Natural killer cell (primary cell): ENCODE measurements at regions not wholly inside any gene's neighbourhood (a gene's known extent, or its start where the extent isn't known, plus 50 kb on each side); places are given as distances from the start of the nearest gene placed in this dataset.

Experiments
- ATAC-seq, 3 donors: fragments of 150-1000 bp in 2 of 3; fragments of 200-7000 bp in 1 of 3; cut with Tn5 transposase; 1 replicate in 1 of 3; 2 replicates in 2 of 3; pipeline ENCODE4 v1.10.0; 2021; ENCODE audit warnings: mild to moderate bottlenecking in 2 of 3, moderate library complexity in 2 of 3
- DNase-seq, 2 donors: peaks; one replicate each; pipeline versions ENCODE4 v3.0.0 to v3.0.0-alpha.2; 2013 to 2021; ENCODE audit warnings: mixed read lengths in 1 of 2
- H3K27ac ChIP-seq: one replicate; pipeline ENCODE4 v1.5.1; 2013; ENCODE audit warnings: mild to moderate bottlenecking, low read length
- H3K27me3 ChIP-seq: one replicate; pipeline ENCODE4 v1.6.1; 2013; ENCODE audit warnings: low read length; ENCODE audit not compliant: control insufficient read depth, insufficient read depth
- H3K36me3 ChIP-seq: one replicate; pipeline ENCODE4 v1.6.1; 2013; ENCODE audit warnings: low read length; ENCODE audit not compliant: control insufficient read depth, insufficient read depth
- H3K4me1 ChIP-seq: one replicate; pipeline ENCODE4 v1.6.1; 2013; ENCODE audit warnings: low read length; ENCODE audit not compliant: control insufficient read depth, insufficient read depth
- H3K4me3 ChIP-seq: one replicate; pipeline ENCODE4 v1.5.1; 2013; ENCODE audit warnings: low read length
- H3K9me3 ChIP-seq: one replicate; pipeline ENCODE4 v1.6.1; 2013; ENCODE audit warnings: low read length; ENCODE audit not compliant: control insufficient read depth, insufficient read depth
- H3K27ac Mint-ChIP-seq, 2 donors: one replicate each; pipeline ENCODE4 v1.8.0; 2022; ENCODE audit warnings: mild to moderate bottlenecking in 2 of 2, mixed read lengths in 2 of 2, moderate library complexity in 1 of 2
- H3K27me3 Mint-ChIP-seq, 2 donors: one replicate each; pipeline ENCODE4 v1.8.0; 2022; ENCODE audit warnings: low read depth in 2 of 2, mixed read lengths in 2 of 2
- H3K36me3 Mint-ChIP-seq: one replicate; pipeline ENCODE4 v1.8.0; 2022; ENCODE audit warnings: mixed read lengths
- H3K4me1 Mint-ChIP-seq, 2 donors: one replicate each; pipeline ENCODE4 v1.8.0; 2022; ENCODE audit warnings: mixed read lengths in 2 of 2
- H3K4me3 Mint-ChIP-seq: one replicate; pipeline ENCODE4 v1.8.0; 2022; ENCODE audit warnings: mild to moderate bottlenecking, moderate library complexity, mixed read lengths
- H3K9me3 Mint-ChIP-seq, 2 donors: one replicate each; pipeline ENCODE4 v1.8.0; 2022; ENCODE audit warnings: mixed read lengths in 2 of 2
- WGBS: methylation state at CpG from one replicate; pipeline ENCODE4 v1.1.7; 2013; ENCODE audit warnings: missing lambda C conversion rate; ENCODE audit not compliant: insufficient coverage; 5-methylcytosine and 5-hydroxymethylcytosine counted together
- intact Hi-C: fragments of 100-400 bp; cut with micrococcal nuclease; formaldehyde crosslinking; loops from one replicate; pipeline ENCODE4 v1.14.2; 2022
- TF ChIP-seq, protein P1 (sequence below): fragments of 200-600 bp; IDR thresholded peaks from one replicate; pipeline ENCODE4 v1.8.0; 2022; ENCODE audit warnings: antibody characterized with exemption

DNA sequence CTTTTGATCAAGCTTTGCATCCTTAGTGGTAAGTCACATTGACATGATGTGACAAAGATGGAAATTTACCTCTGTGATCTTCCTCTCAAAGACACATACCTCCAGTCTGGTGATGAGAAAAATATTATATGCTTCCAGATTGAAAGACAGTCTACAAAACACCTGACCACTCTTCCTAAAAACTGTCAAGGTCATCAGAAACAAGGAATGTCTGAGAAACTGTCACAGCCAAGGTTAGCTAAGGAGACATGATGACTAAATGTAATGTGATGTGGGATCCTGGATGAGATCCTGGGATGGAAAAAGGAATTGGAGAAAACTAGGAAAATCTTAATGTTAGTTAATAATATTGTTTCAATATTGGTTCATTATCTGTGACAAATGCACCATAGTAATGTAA, 226.6 kb upstream of the ST6GAL2 start:
- Mint-ChIP-seq H3K27ac (no peak overlapping the region), H3K36me3 (no peaks in the 10 kb centered on the region), H3K9me3 (peaks cover 2 to 6% of the 10 kb centered on the region in 2 donors), H3K27me3 (no peaks in the 10 kb centered on the region), H3K4me1 (no peaks in the 10 kb centered on the region), H3K4me3 (no peak overlapping the region)
- H3K4me1 ChIP-seq, result no peaks in the 10 kb centered on the region
- no peak overlapping the region for H3K4me3 ChIP-seq
- ATAC-seq, result no peak
- no peak overlapping the region for H3K27ac ChIP-seq
- H3K9me3 ChIP-seq, result no peaks in the 10 kb centered on the region
- DNase-seq, result no peak
- H3K27me3 ChIP-seq, result no peaks in the 10 kb centered on the region
- H3K36me3 ChIP-seq, result no peaks in the 10 kb centered on the region
- TF ChIP-seq, protein P1, sequence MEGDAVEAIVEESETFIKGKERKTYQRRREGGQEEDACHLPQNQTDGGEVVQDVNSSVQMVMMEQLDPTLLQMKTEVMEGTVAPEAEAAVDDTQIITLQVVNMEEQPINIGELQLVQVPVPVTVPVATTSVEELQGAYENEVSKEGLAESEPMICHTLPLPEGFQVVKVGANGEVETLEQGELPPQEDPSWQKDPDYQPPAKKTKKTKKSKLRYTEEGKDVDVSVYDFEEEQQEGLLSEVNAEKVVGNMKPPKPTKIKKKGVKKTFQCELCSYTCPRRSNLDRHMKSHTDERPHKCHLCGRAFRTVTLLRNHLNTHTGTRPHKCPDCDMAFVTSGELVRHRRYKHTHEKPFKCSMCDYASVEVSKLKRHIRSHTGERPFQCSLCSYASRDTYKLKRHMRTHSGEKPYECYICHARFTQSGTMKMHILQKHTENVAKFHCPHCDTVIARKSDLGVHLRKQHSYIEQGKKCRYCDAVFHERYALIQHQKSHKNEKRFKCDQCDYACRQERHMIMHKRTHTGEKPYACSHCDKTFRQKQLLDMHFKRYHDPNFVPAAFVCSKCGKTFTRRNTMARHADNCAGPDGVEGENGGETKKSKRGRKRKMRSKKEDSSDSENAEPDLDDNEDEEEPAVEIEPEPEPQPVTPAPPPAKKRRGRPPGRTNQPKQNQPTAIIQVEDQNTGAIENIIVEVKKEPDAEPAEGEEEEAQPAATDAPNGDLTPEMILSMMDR, result no peak
- intact Hi-C loops, result no loop called here

DNA sequence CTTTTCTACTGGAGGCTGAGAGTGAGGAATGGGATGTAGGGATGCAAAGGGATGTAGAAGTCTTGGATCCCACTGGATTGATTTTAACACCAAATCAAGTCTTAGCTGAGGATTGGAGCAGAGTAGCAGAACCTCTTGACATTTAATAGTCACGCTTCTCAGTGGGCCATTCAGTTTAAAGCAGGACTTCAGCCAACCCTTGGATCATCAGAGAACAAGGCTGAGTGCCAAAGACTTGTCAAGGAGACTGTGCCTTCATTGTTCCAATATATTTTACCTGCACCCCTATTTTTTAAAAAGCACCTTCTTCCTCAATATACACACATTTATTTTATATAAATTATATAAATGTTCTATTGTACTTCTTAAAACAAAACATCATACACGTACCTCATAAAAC, 242.4 kb upstream of the ST6GAL2 start:
- Mint-ChIP-seq H3K36me3 (no peaks in the 10 kb centered on the region), H3K27me3 (no peaks in the 10 kb centered on the region), H3K4me3 (no peak overlapping the region), H3K9me3 (peaks cover 3 to 5% of the 10 kb centered on the region in 2 donors), H3K4me1 (no peaks in the 10 kb centered on the region), H3K27ac (no peak overlapping the region)
- WGBS, result 86% methylated on average over 1 of the region's 2 CpGs
- ATAC-seq (no peak), DNase-seq (no peak)
- no peak overlapping the region for H3K27ac ChIP-seq
- H3K4me3 ChIP-seq, result no peak overlapping the region
- peaks cover 3% of the 10 kb centered on the region for H3K4me1 ChIP-seq
- no peaks in the 10 kb centered on the region for H3K27me3 ChIP-seq
- H3K36me3 ChIP-seq, result no peaks in the 10 kb centered on the region
- H3K9me3 ChIP-seq, result no peaks in the 10 kb centered on the region
- intact Hi-C loops, result no loop called here
- TF ChIP-seq, protein P1, result no peak

DNA sequence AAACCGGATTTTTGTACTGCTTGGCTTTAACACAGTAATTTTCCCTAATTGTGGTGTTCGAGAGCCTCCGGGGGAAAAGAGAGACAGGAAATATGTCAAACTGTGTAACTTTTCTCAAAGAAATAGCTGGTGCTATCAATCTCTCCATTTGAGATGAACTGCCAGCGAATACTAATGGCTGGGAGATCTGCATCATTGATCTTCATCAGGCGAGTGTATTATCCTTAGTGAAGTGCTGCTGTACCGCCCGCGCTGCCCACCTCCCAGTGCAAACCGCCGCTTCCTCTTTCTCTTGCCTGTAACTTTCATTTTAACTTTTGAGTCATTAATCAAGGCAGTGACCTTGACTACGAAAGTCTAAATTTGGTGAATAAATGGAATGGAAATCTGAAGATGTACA, 246.1 kb upstream of the ST6GAL2 start:
- Mint-ChIP-seq H3K4me3 (no peak overlapping the region), H3K36me3 (no peaks in the 10 kb centered on the region), H3K27ac (no peak overlapping the region), H3K9me3 (peaks cover 2 to 3% of the 10 kb centered on the region in 2 donors), H3K27me3 (no peaks in the 10 kb centered on the region), H3K4me1 (no peaks in the 10 kb centered on the region)
- Histone ChIP-seq H3K4me1 (peaks cover 3% of the 10 kb centered on the region), H3K36me3 (no peaks in the 10 kb centered on the region), H3K9me3 (no peaks in the 10 kb centered on the region), H3K4me3 (no peak overlapping the region), H3K27me3 (no peaks in the 10 kb centered on the region), H3K27ac (no peak overlapping the region)
- TF ChIP-seq, protein P1, result no peak
- WGBS, result 5% methylated on average over 11 of the region's 11 CpGs
- DNase-seq (no peak), ATAC-seq (peak in 1 of 3 donors; percentile 45)
- intact Hi-C loops, result no loop called here

DNA sequence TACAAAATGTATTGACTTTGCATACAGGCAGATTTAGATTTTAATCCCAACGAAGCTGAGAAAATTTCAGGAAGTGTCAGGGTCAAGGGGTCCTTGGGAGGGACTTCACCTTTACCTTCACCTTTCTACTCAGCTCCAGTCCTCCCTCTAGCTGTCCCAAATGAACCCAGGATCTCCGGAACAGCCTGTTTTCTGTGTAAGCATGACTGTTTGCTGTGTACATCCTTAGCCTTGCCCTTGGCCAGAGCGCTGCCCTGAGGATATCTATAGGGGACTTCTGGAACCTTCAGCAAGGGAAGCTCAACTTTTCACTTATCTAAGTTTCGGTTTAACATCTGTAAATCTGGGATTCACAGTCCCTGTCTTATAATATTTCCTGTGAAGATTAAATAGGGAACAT, 246.8 kb upstream of the ST6GAL2 start:
- ATAC-seq (no peak), DNase-seq (no peak)
- Histone ChIP-seq H3K4me3 (no peak overlapping the region), H3K27ac (no peak overlapping the region), H3K4me1 (peaks cover 3% of the 10 kb centered on the region), H3K36me3 (no peaks in the 10 kb centered on the region), H3K27me3 (no peaks in the 10 kb centered on the region), H3K9me3 (no peaks in the 10 kb centered on the region)
- Mint-ChIP-seq H3K4me3 (no peak overlapping the region), H3K27ac (no peak overlapping the region), H3K27me3 (no peaks in the 10 kb centered on the region), H3K4me1 (no peaks in the 10 kb centered on the region), H3K9me3 (peaks cover 2 to 3% of the 10 kb centered on the region in 2 donors), H3K36me3 (no peaks in the 10 kb centered on the region)
- 54% methylated on average over 3 of the region's 4 CpGs for WGBS
- TF ChIP-seq, protein P1, result no peak
- intact Hi-C loops, result no loop called here
